ENCODE measurements at regions not wholly inside any gene's neighbourhood (a gene's known extent, or its start where the extent isn't known, plus 50 kb on each side); places are given as distances from the start of the nearest gene placed in this dataset.

DNA sequence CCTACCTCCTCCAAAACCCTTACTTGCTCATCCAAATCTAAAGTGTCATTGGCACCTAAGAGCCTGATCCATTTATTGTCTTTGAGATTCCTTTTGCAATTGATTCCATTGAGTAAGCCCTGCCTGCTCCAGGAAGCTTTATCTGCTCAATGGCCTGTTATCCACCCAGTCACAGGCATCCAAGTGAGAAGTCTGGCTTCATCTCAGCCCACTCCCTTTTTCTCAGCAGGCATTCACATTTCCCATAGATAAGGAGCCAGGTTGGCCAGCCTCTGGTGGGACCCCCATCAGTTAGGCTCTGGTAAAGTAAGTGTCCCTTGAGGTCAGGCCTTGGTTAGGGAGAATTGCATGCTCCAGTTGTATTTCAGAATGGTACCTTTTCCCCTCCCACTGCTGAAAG is 396.2 kb upstream of the ST6GAL2 start:
- H3K4me2 ChIP-seq = no peak overlapping the region
- no peak overlapping the region for H3K27ac ChIP-seq (ENCODE audit: low read depth in 2 of 2, low read length in 1 of 2)
- H2AFZ ChIP-seq (ENCODE audit: low read depth) = no peak overlapping the region
- no peaks in the 10 kb centered on the region for H3K9me2 ChIP-seq
- no peaks in the 10 kb centered on the region for H3K36me3 ChIP-seq (replicated peaks in 1 of 2; ENCODE audit: control insufficient read depth in 1 of 2, insufficient read depth in 2 of 2, low read length in 1 of 2)
- DNase-seq = no peak
- no peaks in the 10 kb centered on the region for H4K20me1 ChIP-seq (ENCODE audit: insufficient read depth)
- H3K79me2 ChIP-seq (ENCODE audit: insufficient read depth) = no peaks in the 10 kb centered on the region
- H3K27me3 ChIP-seq (ENCODE audit: insufficient read depth) = no peaks in the 10 kb centered on the region
- no peak overlapping the region for H3K9ac ChIP-seq
- no peak for TF ChIP-seq GABPA (IDR thresholded peaks at IDR 0.05; ENCODE audit: low read depth)
- TF ChIP-seq ZBTB33 (IDR thresholded peaks at IDR 0.05; ENCODE audit: borderline replicate concordance, low read depth) = no peak
- no peak for TF ChIP-seq CTCF (IDR thresholded peaks at IDR 0.05)
- no peak for TF ChIP-seq RAD21 (IDR thresholded peaks at IDR 0.05; ENCODE audit: low read length)
- ChIA-PET POLR2A (no interaction called here), CTCF (no interaction called here)
- no peaks in the 10 kb centered on the region; a peak in 1 of 4 replicates for H3K4me1 ChIP-seq (ENCODE audit: control insufficient read depth in 1 of 2, insufficient read depth in 2 of 2, low read depth in 1 of 2, low read length in 1 of 2)
- H3K4me3 ChIP-seq (ENCODE audit: low read depth in 2 of 2, low read length in 1 of 2) = no peak overlapping the region
- H3F3A ChIP-seq (replicated peaks; ENCODE audit: insufficient read depth) = no peaks in the 10 kb centered on the region
- H3K9me3 ChIP-seq = no peaks in the 10 kb centered on the region

DNA sequence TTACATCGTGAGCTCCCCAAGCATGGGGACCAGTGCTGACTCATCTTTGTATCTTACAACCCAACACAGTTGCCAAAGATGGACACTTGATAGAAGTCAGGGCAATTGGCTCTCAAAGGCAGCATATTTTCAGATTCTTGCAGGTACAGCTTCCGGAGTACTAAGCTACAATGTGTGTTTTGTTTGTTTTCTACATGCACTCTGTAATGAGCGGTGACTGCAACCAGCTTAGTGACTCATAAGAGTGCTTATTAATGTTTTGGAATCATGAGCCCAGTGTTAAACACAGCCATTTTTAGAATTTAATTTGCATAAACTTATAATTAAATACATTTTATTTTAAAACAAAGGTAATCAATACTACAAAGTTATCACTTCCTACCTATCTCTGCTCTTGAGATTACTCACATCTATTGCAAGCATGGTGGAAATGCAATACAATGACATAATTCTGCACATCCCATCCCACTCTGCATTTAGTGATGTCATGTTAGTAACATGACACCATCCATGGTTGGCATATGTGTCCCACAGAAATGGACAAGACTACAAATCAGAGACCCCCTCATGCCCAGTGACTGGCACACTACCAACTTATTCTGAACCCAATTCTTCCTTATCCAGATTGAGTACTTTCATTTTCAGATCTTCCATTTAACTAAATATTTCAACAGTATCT is 399.8 kb upstream of the ST6GAL2 start:
- Histone ChIP-seq H3K4me2 (no peak overlapping the region), H3K9me2 (no peaks in the 10 kb centered on the region), H3K79me2 (ENCODE audit: insufficient read depth) (no peaks in the 10 kb centered on the region), H3K4me3 (ENCODE audit: low read depth in 2 of 2, low read length in 1 of 2) (no peak overlapping the region), H3K9me3 (no peaks in the 10 kb centered on the region), H4K20me1 (ENCODE audit: insufficient read depth) (no peaks in the 10 kb centered on the region), H2AFZ (ENCODE audit: low read depth) (no peak overlapping the region), H3K27ac (ENCODE audit: low read depth in 2 of 2, low read length in 1 of 2) (no peak overlapping the region), H3K36me3 (replicated peaks in 1 of 2; ENCODE audit: control insufficient read depth in 1 of 2, insufficient read depth in 2 of 2, low read length in 1 of 2) (no peaks in the 10 kb centered on the region), H3K4me1 (ENCODE audit: control insufficient read depth in 1 of 2, insufficient read depth in 2 of 2, low read depth in 1 of 2, low read length in 1 of 2) (no peaks in the 10 kb centered on the region; a peak in 1 of 4 replicates), H3K9ac (no peak overlapping the region), H3K27me3 (ENCODE audit: insufficient read depth) (no peaks in the 10 kb centered on the region), H3F3A (replicated peaks; ENCODE audit: insufficient read depth) (no peaks in the 10 kb centered on the region)
- CTCF ChIA-PET = interaction anchor here (0.7 to 1.6 kb wide), 3 partner anchors 10 to 22 kb away, joined by 3 to 5 read pairs (median 3); no protein-coding TSS in a partner anchor
- WGBS (ENCODE audit: low lambda C conversion rate) = 66% methylated on average over 3 of the region's 3 CpGs
- POLR2A ChIA-PET = no interaction called here
- no peak for DNase-seq
- no peak for TF ChIP-seq FOXM1 (IDR thresholded peaks at IDR 0.05; ENCODE audit: low read depth)
- TF ChIP-seq, protein P1, sequence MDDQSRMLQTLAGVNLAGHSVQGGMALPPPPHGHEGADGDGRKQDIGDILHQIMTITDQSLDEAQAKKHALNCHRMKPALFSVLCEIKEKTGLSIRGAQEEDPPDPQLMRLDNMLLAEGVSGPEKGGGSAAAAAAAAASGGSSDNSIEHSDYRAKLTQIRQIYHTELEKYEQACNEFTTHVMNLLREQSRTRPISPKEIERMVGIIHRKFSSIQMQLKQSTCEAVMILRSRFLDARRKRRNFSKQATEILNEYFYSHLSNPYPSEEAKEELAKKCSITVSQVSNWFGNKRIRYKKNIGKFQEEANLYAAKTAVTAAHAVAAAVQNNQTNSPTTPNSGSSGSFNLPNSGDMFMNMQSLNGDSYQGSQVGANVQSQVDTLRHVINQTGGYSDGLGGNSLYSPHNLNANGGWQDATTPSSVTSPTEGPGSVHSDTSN (IDR thresholded peaks at IDR 0.05) = no peak
- no peak for TF ChIP-seq ZBTB33 (IDR thresholded peaks at IDR 0.05; ENCODE audit: borderline replicate concordance, low read depth)
- no peak for TF ChIP-seq TEAD4 (IDR thresholded peaks at IDR 0.05; ENCODE audit: borderline replicate concordance, insufficient read depth)
- no peak for TF ChIP-seq EZH2phosphoT487 (IDR thresholded peaks at IDR 0.05; ENCODE audit: borderline replicate concordance, low read depth)
- TF ChIP-seq ELF1 (IDR thresholded peaks at IDR 0.05) = no peak
- no peak for TF ChIP-seq NRF1 (IDR thresholded peaks at IDR 0.05; ENCODE audit: low read depth, low read length)
- TF ChIP-seq, protein P2, sequence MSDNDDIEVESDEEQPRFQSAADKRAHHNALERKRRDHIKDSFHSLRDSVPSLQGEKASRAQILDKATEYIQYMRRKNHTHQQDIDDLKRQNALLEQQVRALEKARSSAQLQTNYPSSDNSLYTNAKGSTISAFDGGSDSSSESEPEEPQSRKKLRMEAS (IDR thresholded peaks at IDR 0.05; ENCODE audit: low read depth) = no peak
- no peak for TF ChIP-seq MXI1 (IDR thresholded peaks at IDR 0.05; ENCODE audit: low read depth, low read length)
- no peak for TF ChIP-seq USF2 (IDR thresholded peaks at IDR 0.05; ENCODE audit: borderline replicate concordance, low read depth, low read length)
- no peak for TF ChIP-seq TAF1 (IDR thresholded peaks at IDR 0.05; ENCODE audit: borderline replicate concordance, low read depth, low read length)
- no peak for TF ChIP-seq RAD21 (IDR thresholded peaks at IDR 0.05; ENCODE audit: low read length)
- TF ChIP-seq IRF3 (IDR thresholded peaks at IDR 0.05; ENCODE audit: low read depth, low read length) = no peak
- no peak for TF ChIP-seq EP300 (IDR thresholded peaks at IDR 0.05; ENCODE audit: borderline replicate concordance in 1 of 2, low read depth in 1 of 2, low read length in 1 of 2)

Data from SK-N-SH (cell line).